Ishikawa (cell line): ENCODE measurements at regions not wholly inside any gene's neighbourhood (a gene's known extent, or its start where the extent isn't known, plus 50 kb on each side); places are given as distances from the start of the nearest gene placed in this dataset.

ENCODE experiments used
- CEBPB ChIP-seq: IDR thresholded peaks from 2 replicates; pipeline ENCODE4 v1.6.1; 2012
- CREB1 ChIP-seq: IDR thresholded peaks from 2 replicates; pipeline ENCODE4 v1.6.1; 2012; ENCODE audit warnings: low read depth
- EGR1 ChIP-seq: IDR thresholded peaks from 2 replicates; pipeline ENCODE4 v1.6.1; 2012
- EP300 ChIP-seq: IDR thresholded peaks from 2 replicates; pipeline ENCODE4 v1.6.1; 2012; ENCODE audit warnings: borderline replicate concordance
- FOXM1 ChIP-seq: IDR thresholded peaks from 2 replicates; pipeline ENCODE4 v1.6.1; 2012; ENCODE audit warnings: low read depth, borderline replicate concordance
- NFIC ChIP-seq: IDR thresholded peaks from 2 replicates; pipeline ENCODE4 v1.6.1; 2012
- RAD21 ChIP-seq: IDR thresholded peaks from 2 replicates; pipeline ENCODE4 v1.6.1; 2012; ENCODE audit warnings: low read depth
- TAF1 ChIP-seq: IDR thresholded peaks from 2 replicates; pipeline ENCODE4 v1.6.1; 2012; ENCODE audit warnings: low read depth, mild to moderate bottlenecking
- TCF12 ChIP-seq: IDR thresholded peaks from 2 replicates; pipeline ENCODE4 v1.6.1; 2012; ENCODE audit warnings: low read depth
- TEAD4 ChIP-seq: IDR thresholded peaks from 2 replicates; pipeline ENCODE4 v1.6.1; 2012
- YY1 ChIP-seq: IDR thresholded peaks from 2 replicates; pipeline ENCODE4 v1.6.1; 2012; ENCODE audit warnings: low read depth
- ZBTB7A ChIP-seq: IDR thresholded peaks from 2 replicates; pipeline ENCODE4 v1.6.1; 2012; ENCODE audit warnings: low read depth
- TF ChIP-seq, protein P1 (sequence below): IDR thresholded peaks from 2 replicates; pipeline ENCODE4 v1.6.1; 2012
- TF ChIP-seq, protein P2 (sequence below): IDR thresholded peaks from 2 replicates; pipeline ENCODE4 v1.6.1; 2012; ENCODE audit warnings: low read depth, mild to moderate bottlenecking
- TF ChIP-seq, protein P3 (sequence below): IDR thresholded peaks from 2 replicates; pipeline ENCODE4 v1.6.1; 2012

DNA sequence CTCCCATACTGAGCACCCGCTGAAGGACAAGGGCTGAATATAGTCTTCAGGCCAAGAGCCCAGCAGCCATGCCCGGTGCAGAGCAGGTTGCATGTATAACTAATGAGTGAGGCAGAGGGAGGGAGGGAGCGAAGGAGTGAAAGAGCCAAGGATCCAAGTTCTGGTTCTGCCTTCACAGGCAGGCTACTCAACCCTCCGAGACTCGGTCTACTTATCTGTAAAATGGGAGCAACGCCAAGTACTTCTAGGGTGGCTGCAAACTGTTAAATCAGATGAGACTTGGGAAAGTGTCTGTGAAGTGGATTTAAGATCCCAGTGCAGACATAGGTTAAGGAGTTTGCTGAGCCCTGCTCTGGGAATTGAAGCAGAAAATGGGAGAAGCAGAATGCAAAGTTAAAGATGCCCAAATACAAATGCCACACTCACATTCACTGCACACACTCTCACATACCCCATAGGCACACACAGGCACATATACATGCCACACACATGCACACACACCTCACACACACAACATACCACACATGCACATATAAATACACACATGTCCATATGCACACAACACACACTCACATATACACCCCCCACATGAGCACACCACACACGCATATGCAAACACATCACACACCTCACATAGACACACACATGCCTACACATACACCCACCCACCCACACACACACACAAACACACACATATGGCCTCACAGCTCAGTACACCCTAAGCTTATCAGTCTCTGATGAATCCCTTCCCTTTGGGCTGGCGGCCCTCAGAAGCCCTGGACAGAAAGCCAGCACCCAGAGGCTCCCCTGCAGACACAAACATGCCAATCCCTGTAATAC is 76.7 kb downstream of the PITPNM2 start:
- no peak for TF ChIP-seq ZBTB7A
- TF ChIP-seq, protein P1, sequence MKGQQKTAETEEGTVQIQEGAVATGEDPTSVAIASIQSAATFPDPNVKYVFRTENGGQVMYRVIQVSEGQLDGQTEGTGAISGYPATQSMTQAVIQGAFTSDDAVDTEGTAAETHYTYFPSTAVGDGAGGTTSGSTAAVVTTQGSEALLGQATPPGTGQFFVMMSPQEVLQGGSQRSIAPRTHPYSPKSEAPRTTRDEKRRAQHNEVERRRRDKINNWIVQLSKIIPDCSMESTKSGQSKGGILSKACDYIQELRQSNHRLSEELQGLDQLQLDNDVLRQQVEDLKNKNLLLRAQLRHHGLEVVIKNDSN: no peak
- no peak for TF ChIP-seq CEBPB
- no peak for TF ChIP-seq FOXM1
- TF ChIP-seq, protein P2, sequence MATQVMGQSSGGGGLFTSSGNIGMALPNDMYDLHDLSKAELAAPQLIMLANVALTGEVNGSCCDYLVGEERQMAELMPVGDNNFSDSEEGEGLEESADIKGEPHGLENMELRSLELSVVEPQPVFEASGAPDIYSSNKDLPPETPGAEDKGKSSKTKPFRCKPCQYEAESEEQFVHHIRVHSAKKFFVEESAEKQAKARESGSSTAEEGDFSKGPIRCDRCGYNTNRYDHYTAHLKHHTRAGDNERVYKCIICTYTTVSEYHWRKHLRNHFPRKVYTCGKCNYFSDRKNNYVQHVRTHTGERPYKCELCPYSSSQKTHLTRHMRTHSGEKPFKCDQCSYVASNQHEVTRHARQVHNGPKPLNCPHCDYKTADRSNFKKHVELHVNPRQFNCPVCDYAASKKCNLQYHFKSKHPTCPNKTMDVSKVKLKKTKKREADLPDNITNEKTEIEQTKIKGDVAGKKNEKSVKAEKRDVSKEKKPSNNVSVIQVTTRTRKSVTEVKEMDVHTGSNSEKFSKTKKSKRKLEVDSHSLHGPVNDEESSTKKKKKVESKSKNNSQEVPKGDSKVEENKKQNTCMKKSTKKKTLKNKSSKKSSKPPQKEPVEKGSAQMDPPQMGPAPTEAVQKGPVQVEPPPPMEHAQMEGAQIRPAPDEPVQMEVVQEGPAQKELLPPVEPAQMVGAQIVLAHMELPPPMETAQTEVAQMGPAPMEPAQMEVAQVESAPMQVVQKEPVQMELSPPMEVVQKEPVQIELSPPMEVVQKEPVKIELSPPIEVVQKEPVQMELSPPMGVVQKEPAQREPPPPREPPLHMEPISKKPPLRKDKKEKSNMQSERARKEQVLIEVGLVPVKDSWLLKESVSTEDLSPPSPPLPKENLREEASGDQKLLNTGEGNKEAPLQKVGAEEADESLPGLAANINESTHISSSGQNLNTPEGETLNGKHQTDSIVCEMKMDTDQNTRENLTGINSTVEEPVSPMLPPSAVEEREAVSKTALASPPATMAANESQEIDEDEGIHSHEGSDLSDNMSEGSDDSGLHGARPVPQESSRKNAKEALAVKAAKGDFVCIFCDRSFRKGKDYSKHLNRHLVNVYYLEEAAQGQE: no peak
- TF ChIP-seq TAF1: no peak
- no peak for TF ChIP-seq EGR1
- no peak for TF ChIP-seq TEAD4
- TF ChIP-seq YY1: no peak
- no peak for TF ChIP-seq NFIC
- TF ChIP-seq TCF12: no peak
- TF ChIP-seq, protein P3, sequence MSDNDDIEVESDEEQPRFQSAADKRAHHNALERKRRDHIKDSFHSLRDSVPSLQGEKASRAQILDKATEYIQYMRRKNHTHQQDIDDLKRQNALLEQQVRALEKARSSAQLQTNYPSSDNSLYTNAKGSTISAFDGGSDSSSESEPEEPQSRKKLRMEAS: no peak
- TF ChIP-seq EP300: no peak

DNA sequence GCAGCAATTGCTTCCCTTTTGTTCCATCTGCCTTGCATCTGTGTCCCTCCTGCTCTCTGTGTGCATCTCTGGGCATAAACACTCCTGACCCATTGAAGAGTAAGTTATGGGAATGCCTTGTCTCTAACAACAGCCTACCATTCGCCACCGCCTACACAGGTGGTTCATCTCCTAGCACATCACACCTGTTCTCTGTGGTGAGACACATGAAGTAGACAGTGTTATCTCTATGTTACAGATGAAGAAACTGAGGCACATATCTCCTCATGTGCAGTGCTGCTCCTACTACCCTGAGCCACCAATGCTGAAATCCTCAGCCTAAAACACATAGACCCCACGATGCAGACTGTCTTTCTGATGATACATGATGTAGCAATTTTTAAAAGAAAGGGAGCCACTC is 77.6 kb downstream of the PITPNM2 start:
- no peak for TF ChIP-seq NFIC
- TF ChIP-seq, protein P1: no peak
- no peak for TF ChIP-seq CREB1
- no peak for TF ChIP-seq FOXM1
- TF ChIP-seq EP300: no peak
- TF ChIP-seq YY1: no peak
- no peak for TF ChIP-seq RAD21
- no peak for TF ChIP-seq ZBTB7A
- TF ChIP-seq EGR1: no peak
- TF ChIP-seq, protein P3: no peak
- TF ChIP-seq TAF1: no peak
- TF ChIP-seq CEBPB: no peak
- no peak for TF ChIP-seq TEAD4

DNA sequence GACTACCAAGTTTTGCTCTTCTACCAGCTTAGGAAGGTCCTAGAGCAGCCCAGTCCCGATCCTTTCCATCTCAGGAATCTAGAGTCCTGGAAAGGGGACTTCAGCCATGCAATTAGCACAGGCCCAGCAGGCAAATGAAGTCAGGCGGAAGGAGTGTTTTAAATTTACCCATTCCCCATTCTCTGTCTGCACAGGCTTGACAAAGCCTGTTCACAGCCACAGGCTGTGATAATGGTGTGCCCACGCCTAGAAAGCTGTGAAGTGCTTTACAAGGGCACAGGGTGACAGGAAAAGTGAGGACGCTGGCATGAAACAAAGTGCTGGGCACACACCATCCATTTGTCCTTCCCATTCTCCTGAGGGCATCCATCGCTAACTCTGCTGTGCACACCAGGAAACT is 79.0 kb downstream of the PITPNM2 start:
- TF ChIP-seq CEBPB: no peak
- no peak for TF ChIP-seq TCF12
- TF ChIP-seq, protein P3: no peak
- no peak for TF ChIP-seq CREB1
- TF ChIP-seq EP300: no peak
- TF ChIP-seq NFIC: no peak
- TF ChIP-seq, protein P2: no peak
- no peak for TF ChIP-seq YY1

DNA sequence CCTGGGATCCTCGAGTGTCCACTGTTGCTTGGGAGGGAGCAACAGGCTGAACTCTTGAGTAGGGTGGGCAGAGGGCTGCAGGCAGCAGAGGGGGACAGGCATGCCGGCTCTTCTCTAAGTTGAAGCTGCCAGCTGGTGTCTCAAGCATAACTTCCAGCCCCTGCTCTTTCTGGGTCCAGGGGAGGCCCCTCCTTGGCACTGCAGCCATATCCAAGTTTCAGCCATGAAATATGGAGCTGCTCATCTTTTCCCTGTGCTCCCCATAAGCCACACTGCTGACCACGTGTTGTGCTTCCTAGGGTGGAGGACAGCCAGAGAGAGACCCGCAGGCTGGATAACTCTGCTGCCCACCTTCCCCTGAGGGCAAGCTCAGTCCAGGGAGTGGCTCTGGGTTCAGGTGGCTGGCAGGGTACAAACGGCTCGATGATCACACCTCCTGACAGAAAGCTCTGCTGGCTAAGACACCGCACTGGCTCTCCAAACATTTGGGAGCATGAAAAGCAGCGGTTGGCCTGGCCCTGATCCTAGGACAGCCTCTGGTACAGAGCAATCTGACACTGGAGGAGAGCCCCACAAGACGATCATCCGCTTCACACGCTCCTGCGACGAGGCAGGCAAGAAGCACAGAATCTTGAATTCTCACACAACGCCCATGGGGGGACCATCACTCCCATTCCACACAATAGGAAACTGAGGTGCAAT is 79.6 kb downstream of the PITPNM2 start:
- TF ChIP-seq, protein P3: no peak
- TF ChIP-seq, protein P2: no peak
- TF ChIP-seq ZBTB7A: no peak
- no peak for TF ChIP-seq TEAD4
